Ovary (tissue), 3 donors: ENCODE measurements at regions not wholly inside any gene's neighbourhood (a gene's known extent, or its start where the extent isn't known, plus 50 kb on each side); places are given as distances from the start of the nearest gene placed in this dataset.

Experiments
- EP300 ChIP-seq: sonication (generic); formaldehyde crosslinking; IDR thresholded peaks from one replicate; pipeline ENCODE4 v1.6.1; 2017; ENCODE audit warnings: antibody characterized with exemption
- POLR2A ChIP-seq: fragments of 450-650 bp; IDR thresholded peaks from one replicate; pipeline ENCODE4 v1.6.1; 2017; ENCODE audit warnings: antibody characterized with exemption, mild to moderate bottlenecking, moderate library complexity
- TF ChIP-seq, protein P1 (sequence below), 3 donors: fragments of 450-650 bp in 2 of 3; fragments of 200-600 bp in 1 of 3; IDR thresholded peaks; one replicate each; pipeline versions ENCODE4 v1.5.1 to v1.8.0; 2016 to 2022; ENCODE audit warnings: antibody characterized with exemption in 3 of 3, mild to moderate bottlenecking in 1 of 3
- donor health status: DM: no; HTN: no; CAD: no.

DNA sequence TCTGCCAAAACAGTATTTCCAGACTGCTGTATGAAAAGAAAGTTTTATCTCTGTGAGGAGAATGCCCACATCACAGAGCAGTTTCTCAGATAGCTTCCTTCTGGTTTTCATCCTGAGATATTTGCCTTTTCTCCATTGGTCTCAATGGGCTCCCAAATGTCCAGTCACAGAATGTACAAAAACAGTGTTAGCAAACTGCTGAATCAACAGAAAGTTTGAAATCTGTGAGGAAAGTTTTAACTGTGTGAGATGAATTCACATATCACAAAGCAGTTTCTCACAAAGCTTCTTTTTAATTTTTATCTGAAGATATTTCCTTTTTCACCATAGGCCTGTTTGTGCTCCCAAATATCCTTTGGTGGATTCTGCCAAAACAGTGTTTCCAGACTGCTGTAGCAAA is 207.2 kb upstream of the TRIM48 start:
- TF ChIP-seq, protein P1, sequence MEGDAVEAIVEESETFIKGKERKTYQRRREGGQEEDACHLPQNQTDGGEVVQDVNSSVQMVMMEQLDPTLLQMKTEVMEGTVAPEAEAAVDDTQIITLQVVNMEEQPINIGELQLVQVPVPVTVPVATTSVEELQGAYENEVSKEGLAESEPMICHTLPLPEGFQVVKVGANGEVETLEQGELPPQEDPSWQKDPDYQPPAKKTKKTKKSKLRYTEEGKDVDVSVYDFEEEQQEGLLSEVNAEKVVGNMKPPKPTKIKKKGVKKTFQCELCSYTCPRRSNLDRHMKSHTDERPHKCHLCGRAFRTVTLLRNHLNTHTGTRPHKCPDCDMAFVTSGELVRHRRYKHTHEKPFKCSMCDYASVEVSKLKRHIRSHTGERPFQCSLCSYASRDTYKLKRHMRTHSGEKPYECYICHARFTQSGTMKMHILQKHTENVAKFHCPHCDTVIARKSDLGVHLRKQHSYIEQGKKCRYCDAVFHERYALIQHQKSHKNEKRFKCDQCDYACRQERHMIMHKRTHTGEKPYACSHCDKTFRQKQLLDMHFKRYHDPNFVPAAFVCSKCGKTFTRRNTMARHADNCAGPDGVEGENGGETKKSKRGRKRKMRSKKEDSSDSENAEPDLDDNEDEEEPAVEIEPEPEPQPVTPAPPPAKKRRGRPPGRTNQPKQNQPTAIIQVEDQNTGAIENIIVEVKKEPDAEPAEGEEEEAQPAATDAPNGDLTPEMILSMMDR (IDR thresholded peaks at IDR 0.05): no peak
- TF ChIP-seq POLR2A: no peak
- no peak for TF ChIP-seq EP300
